PC-3 (cell line): ENCODE measurements at regions not wholly inside any gene's neighbourhood (a gene's known extent, or its start where the extent isn't known, plus 50 kb on each side); places are given as distances from the start of the nearest gene placed in this dataset.

ENCODE experiments used
- CTCF ChIP-seq: fragments of 300-600 bp; sonication (generic); conservative IDR thresholded peaks from 2 replicates; pipeline ENCODE4 v1.5.1; 2017; ENCODE audit warnings: antibody characterized with exemption, low read depth, mild to moderate bottlenecking, low read length
- EZH2 ChIP-seq: fragments of 300-600 bp; sonication (generic); IDR thresholded peaks from one replicate; pipeline ENCODE4 v1.6.1; 2017; ENCODE audit warnings: antibody characterized with exemption, mild to moderate bottlenecking, low read length; ENCODE audit not compliant: unreplicated experiment
- EZH2phosphoT487 ChIP-seq: fragments of 300-600 bp; sonication (generic); IDR thresholded peaks from 2 replicates; pipeline ENCODE4 v1.6.1; 2018; ENCODE audit warnings: mild to moderate bottlenecking, antibody characterized with exemption, low read length, borderline replicate concordance

- TF ChIP-seq CTCF (no peak), EZH2phosphoT487 (no peak), EZH2 (no peak)
Observed at GRCh38 chrX:10062352-10062751, 94.4 kb upstream of the CLCN4 start.
